Neural cell (in vitro differentiated cells): ENCODE measurements at regions not wholly inside any gene's neighbourhood (a gene's known extent, or its start where the extent isn't known, plus 50 kb on each side); places are given as distances from the start of the nearest gene placed in this dataset.

Source experiments
- H2AFZ ChIP-seq: fragments of 200-600, 300-800 bp; sonication (generic), shearing (Covaris generic); 2 replicates; pipeline ENCODE4 v1.6.0; 2014; ENCODE audit warnings: low read depth, mild to moderate bottlenecking, antibody characterized with exemption, low read length, moderate library complexity
- H3F3A ChIP-seq: fragments of 200-600 bp; shearing (Covaris generic); 2 replicates; pipeline ENCODE4 v1.6.1; 2016; ENCODE audit warnings: mild to moderate bottlenecking, moderate library complexity, mixed read lengths, antibody characterized with exemption, low read length; ENCODE audit not compliant: insufficient read depth, poor library complexity, severe bottlenecking
- H3K27ac ChIP-seq: fragments of 200-600, 300-800 bp; sonication (generic), shearing (Covaris generic); 2 replicates; pipeline ENCODE4 v1.5.1; 2014; ENCODE audit warnings: mild to moderate bottlenecking, low read length, moderate library complexity
- H3K27me3 ChIP-seq: fragments of 300-800, 200-600 bp; sonication (generic), shearing (Covaris generic); 2 replicates; pipeline ENCODE4 v1.6.0; 2014; ENCODE audit warnings: mild to moderate bottlenecking, low read depth, low read length, moderate library complexity; ENCODE audit not compliant: insufficient read depth
- H3K36me3 ChIP-seq: fragments of 300-800, 200-600 bp; sonication (generic), shearing (Covaris generic); 2 replicates; pipeline ENCODE4 v1.5.1; 2014; ENCODE audit warnings: mild to moderate bottlenecking, antibody characterized with exemption, low read length, moderate library complexity; ENCODE audit not compliant: insufficient read depth
- H3K4me2 ChIP-seq: fragments of 300-800, 200-600 bp; sonication (generic), shearing (Covaris generic); 2 replicates; pipeline ENCODE4 v1.6.0; 2014; ENCODE audit warnings: mild to moderate bottlenecking, low read length
- H3K4me3 ChIP-seq: fragments of 300-800, 200-600 bp; sonication (generic), shearing (Covaris generic); 2 replicates; pipeline ENCODE4 v1.5.1; 2014; ENCODE audit warnings: mild to moderate bottlenecking, low read length, moderate library complexity
- H3K79me2 ChIP-seq: fragments of 200-600 bp; shearing (Covaris generic); replicated peaks from 2 replicates; pipeline ENCODE4 v1.6.0; 2014; ENCODE audit warnings: mild to moderate bottlenecking, low read length, moderate library complexity; ENCODE audit not compliant: insufficient read depth
- H3K9ac ChIP-seq: fragments of 300-800, 200-600 bp; sonication (generic), shearing (Covaris generic); 2 replicates; pipeline ENCODE4 v1.6.1; 2016; ENCODE audit warnings: mild to moderate bottlenecking, low read length, mixed read lengths
- H3K9me2 ChIP-seq: fragments of 200-600 bp; shearing (Covaris generic); 2 replicates; pipeline ENCODE4 v1.6.1; 2016; ENCODE audit warnings: mild to moderate bottlenecking, low read length, mixed read lengths; ENCODE audit not compliant: insufficient read depth
- H3K9me3 ChIP-seq: fragments of 200-600, 300-800 bp; sonication (generic), shearing (Covaris generic); 2 replicates; pipeline ENCODE4 v1.6.1; 2016; ENCODE audit warnings: mild to moderate bottlenecking, mixed run types, low read length, moderate library complexity, mixed read lengths
- H4K20me1 ChIP-seq: fragments of 200-600 bp; shearing (Covaris generic); 2 replicates; pipeline ENCODE4 v1.6.1; 2016; ENCODE audit warnings: mild to moderate bottlenecking, mixed run types; ENCODE audit not compliant: insufficient read depth
- EP300 ChIP-seq: fragments of 450-650 bp; conservative IDR thresholded peaks from 2 replicates; pipeline ENCODE4 v1.6.1; 2014; ENCODE audit warnings: antibody characterized with exemption, mild to moderate bottlenecking, moderate library complexity; ENCODE audit not compliant: poor library complexity, severe bottlenecking
- EZH2 ChIP-seq: fragments of 200-600, 300-800 bp; shearing (Covaris generic), sonication (generic); IDR thresholded peaks from 2 replicates; pipeline ENCODE4 v1.6.1; 2014; ENCODE audit warnings: antibody characterized with exemption, low read length, borderline replicate concordance, mild to moderate bottlenecking; ENCODE audit not compliant: insufficient read depth, poor library complexity, severe bottlenecking
- MXI1 ChIP-seq: fragments of 450-650 bp; conservative IDR thresholded peaks from 2 replicates; pipeline ENCODE4 v1.6.1; 2014; ENCODE audit warnings: antibody characterized with exemption, mild to moderate bottlenecking; ENCODE audit not compliant: poor library complexity, severe bottlenecking
- POLR2AphosphoS5 ChIP-seq: IDR thresholded peaks from 2 replicates; pipeline ENCODE4 v1.6.1; 2012
- RAD21 ChIP-seq: fragments of 450-650 bp; conservative IDR thresholded peaks from 2 replicates; pipeline ENCODE4 v1.6.1; 2014; ENCODE audit warnings: antibody characterized with exemption, mild to moderate bottlenecking, moderate library complexity
- SMC3 ChIP-seq: fragments of 450-650 bp; conservative IDR thresholded peaks from 2 replicates; pipeline ENCODE4 v1.6.1; 2014; ENCODE audit warnings: antibody characterized with exemption, mild to moderate bottlenecking, moderate library complexity; ENCODE audit not compliant: poor library complexity
- TAF1 ChIP-seq: IDR thresholded peaks from 2 replicates; pipeline ENCODE4 v1.6.1; 2012; ENCODE audit warnings: low read depth
- TF ChIP-seq, protein P1 (sequence below): fragments of 450-650 bp; IDR thresholded peaks from 2 replicates; pipeline ENCODE4 v1.5.1; 2014; ENCODE audit warnings: antibody characterized with exemption, mild to moderate bottlenecking, moderate library complexity; ENCODE audit not compliant: poor library complexity, severe bottlenecking
- TF ChIP-seq, protein P2 (sequence below): IDR thresholded peaks from 2 replicates; pipeline ENCODE4 v1.6.1; 2012; ENCODE audit warnings: borderline replicate concordance

DNA sequence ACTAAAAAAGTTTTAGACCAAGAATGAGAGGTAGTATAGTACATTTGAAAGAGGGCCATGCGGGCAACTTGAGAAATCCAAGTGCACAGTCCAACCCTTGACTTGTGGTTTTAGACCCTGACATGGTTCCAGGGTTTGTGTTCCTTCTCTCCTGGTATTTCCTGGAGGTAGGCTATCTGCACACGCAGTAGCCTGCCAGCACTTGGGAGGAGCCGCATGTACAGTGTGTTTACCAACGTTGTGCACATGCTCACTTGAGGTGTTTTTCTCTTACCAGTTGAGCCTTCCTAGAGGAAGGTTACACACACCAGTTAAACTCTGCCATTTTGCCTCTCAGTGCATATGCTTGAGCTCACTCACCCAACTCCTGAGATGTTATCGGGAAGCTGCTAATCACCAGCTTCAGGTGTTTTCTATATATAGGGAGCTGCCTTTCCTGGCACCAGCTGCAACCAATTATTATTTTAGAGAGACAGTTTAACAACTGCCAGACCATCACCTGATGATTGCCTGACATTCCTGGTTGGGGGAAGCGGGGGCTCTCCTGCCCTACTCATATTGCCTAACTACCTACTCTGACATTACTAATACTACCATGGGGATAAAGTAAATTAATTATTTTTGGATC, 593.4 kb upstream of the TUSC1 start:
- Histone ChIP-seq H3K79me2 (no peaks in the 10 kb centered on the region), H3K27me3 (no peaks in the 10 kb centered on the region), H3K9me3 (no peaks in the 10 kb centered on the region), H3K9ac (no peak overlapping the region), H3K27ac (no peak overlapping the region), H2AFZ (no peak overlapping the region), H3K4me2 (no peak overlapping the region), H4K20me1 (no peaks in the 10 kb centered on the region), H3K4me3 (no peak overlapping the region), H3K9me2 (no peaks in the 10 kb centered on the region), H3F3A (no peaks in the 10 kb centered on the region), H3K36me3 (no peaks in the 10 kb centered on the region)
- no peak for TF ChIP-seq POLR2AphosphoS5
- no peak for TF ChIP-seq TAF1
- TF ChIP-seq EZH2, result no peak
- TF ChIP-seq, protein P1, sequence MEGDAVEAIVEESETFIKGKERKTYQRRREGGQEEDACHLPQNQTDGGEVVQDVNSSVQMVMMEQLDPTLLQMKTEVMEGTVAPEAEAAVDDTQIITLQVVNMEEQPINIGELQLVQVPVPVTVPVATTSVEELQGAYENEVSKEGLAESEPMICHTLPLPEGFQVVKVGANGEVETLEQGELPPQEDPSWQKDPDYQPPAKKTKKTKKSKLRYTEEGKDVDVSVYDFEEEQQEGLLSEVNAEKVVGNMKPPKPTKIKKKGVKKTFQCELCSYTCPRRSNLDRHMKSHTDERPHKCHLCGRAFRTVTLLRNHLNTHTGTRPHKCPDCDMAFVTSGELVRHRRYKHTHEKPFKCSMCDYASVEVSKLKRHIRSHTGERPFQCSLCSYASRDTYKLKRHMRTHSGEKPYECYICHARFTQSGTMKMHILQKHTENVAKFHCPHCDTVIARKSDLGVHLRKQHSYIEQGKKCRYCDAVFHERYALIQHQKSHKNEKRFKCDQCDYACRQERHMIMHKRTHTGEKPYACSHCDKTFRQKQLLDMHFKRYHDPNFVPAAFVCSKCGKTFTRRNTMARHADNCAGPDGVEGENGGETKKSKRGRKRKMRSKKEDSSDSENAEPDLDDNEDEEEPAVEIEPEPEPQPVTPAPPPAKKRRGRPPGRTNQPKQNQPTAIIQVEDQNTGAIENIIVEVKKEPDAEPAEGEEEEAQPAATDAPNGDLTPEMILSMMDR, result no peak
- TF ChIP-seq SMC3, result no peak
- TF ChIP-seq, protein P2, sequence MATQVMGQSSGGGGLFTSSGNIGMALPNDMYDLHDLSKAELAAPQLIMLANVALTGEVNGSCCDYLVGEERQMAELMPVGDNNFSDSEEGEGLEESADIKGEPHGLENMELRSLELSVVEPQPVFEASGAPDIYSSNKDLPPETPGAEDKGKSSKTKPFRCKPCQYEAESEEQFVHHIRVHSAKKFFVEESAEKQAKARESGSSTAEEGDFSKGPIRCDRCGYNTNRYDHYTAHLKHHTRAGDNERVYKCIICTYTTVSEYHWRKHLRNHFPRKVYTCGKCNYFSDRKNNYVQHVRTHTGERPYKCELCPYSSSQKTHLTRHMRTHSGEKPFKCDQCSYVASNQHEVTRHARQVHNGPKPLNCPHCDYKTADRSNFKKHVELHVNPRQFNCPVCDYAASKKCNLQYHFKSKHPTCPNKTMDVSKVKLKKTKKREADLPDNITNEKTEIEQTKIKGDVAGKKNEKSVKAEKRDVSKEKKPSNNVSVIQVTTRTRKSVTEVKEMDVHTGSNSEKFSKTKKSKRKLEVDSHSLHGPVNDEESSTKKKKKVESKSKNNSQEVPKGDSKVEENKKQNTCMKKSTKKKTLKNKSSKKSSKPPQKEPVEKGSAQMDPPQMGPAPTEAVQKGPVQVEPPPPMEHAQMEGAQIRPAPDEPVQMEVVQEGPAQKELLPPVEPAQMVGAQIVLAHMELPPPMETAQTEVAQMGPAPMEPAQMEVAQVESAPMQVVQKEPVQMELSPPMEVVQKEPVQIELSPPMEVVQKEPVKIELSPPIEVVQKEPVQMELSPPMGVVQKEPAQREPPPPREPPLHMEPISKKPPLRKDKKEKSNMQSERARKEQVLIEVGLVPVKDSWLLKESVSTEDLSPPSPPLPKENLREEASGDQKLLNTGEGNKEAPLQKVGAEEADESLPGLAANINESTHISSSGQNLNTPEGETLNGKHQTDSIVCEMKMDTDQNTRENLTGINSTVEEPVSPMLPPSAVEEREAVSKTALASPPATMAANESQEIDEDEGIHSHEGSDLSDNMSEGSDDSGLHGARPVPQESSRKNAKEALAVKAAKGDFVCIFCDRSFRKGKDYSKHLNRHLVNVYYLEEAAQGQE, result no peak
- no peak for TF ChIP-seq MXI1
- TF ChIP-seq RAD21, result no peak

DNA sequence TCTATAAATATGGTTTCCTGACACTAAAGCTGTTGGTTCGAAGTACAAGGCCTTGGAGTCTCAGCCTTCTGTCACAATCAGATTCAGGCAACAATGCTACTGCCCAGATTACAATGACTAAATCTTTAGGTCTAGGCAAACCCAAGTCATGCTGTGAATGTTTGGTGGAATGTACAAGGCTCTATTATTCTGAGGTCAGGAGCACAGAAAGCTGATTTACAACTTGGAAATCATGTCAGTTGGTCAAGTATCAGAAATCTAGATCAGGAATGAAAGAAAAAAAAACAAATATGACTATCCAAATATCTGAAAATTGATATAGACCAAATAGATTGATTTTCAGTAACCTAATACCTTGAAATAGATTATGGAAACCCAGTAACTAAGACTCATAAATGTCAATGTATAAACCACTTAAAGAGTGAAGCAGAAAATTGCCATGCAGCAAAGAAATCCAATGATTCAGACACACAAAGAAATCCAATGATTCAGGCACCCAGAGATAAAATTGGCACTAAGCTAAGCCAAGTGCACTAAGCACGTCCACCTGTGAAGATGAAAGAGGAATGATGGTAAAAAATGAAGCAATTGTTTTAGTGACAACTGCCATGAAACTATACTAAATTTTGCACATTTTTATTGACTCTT, 588.0 kb upstream of the TUSC1 start:
- Histone ChIP-seq H3K27ac (no peak overlapping the region), H3F3A (no peaks in the 10 kb centered on the region), H3K9me3 (no peaks in the 10 kb centered on the region), H3K79me2 (no peaks in the 10 kb centered on the region), H3K9ac (no peak overlapping the region), H3K4me2 (no peak overlapping the region), H3K4me3 (no peak overlapping the region), H3K36me3 (no peaks in the 10 kb centered on the region), H3K9me2 (no peaks in the 10 kb centered on the region), H4K20me1 (no peaks in the 10 kb centered on the region), H3K27me3 (no peaks in the 10 kb centered on the region), H2AFZ (no peak overlapping the region)
- TF ChIP-seq, protein P2, result no peak
- TF ChIP-seq SMC3, result no peak
- no peak for TF ChIP-seq TAF1
- no peak for TF ChIP-seq EZH2
- TF ChIP-seq EP300, result no peak
- TF ChIP-seq RAD21, result no peak
- TF ChIP-seq MXI1, result no peak
- TF ChIP-seq POLR2AphosphoS5, result no peak
- TF ChIP-seq, protein P1, result no peak
